ENCODE measurements at regions not wholly inside any gene's neighbourhood (a gene's known extent, or its start where the extent isn't known, plus 50 kb on each side); places are given as distances from the start of the nearest gene placed in this dataset.

DNA sequence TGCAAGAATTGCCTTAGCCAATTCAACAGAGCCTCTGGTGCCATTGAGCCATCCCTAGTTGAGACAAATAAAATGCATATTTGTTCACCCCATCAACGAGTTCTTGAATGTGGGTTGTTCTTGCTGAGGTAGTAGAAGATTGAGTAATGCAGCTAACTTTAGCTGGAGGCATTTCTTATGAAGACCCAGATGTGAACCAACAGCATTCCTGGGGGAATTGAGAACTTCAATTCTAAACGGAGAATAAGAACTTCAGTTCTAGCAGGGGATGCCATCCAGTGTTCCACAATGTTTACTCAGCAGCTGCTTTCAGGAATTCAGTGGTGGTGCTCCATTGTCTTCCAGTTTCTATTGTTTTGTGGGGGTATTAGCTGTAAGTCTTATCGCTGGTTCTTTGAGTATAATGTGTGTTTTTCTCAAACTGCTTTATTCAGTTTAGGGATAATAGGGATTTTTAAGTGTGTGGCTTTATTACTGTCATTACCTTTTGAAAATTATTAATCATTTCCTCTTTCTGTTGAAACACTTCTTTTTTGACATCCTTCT lies 1968.2 kb upstream of the NUDT12 start:
- H3K4me3 ChIP-seq (ENCODE audit: low read length), result no peak overlapping the region
- no peak for DNase-seq (ENCODE audit: low read depth)
- TF ChIP-seq CTCF (conservative IDR thresholded peaks at IDR 0.05; ENCODE audit: low read depth, low read length), result no peak

DNA sequence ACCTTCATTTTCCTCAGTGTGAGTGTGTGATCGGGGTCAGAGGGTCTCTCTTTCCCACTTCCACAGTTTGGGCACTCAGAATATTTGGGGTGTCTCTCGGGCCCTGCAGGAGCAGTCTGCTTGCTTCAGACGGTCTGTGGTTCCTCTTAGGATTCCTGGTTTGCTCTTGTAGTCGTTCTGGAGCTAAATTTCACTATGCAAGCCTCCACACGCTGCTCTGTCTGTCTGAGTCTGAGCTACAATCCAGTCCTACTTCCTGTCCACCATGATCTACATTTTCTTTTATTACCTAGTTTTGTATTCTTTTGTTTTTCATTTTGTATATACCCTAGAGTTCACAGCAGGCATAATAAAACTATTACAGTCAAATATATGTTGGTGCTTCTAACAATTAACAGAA lies 1967.3 kb upstream of the NUDT12 start:
- no peak for DNase-seq (ENCODE audit: low read depth)
- no peak for TF ChIP-seq CTCF (conservative IDR thresholded peaks at IDR 0.05; ENCODE audit: low read depth, low read length)
- no peak overlapping the region for H3K4me3 ChIP-seq (ENCODE audit: low read length)

DNA sequence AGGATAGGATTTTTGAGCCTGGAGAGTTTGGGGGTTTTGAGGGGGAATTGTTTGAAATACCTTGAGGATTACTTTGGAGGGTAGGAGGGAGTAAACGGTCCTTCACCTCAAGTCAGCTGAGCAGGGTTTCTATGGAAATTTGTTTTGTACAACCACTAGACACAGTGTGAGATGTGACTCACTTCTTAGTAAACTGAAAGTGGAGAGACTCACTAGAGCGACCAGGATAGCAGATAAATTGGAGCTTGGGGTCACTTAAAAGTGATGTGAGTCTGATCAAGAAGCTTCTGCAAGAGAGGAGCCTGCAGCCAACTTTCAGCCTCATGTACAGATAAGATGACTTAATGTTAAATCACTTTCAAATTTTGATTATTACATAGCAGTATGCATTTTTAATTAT lies 1945.9 kb upstream of the NUDT12 start:
- DNase-seq (ENCODE audit: low read depth), result peak; percentile 44

GRCh38 chr5:105506692-105507277 lies 1944.2 kb upstream of the NUDT12 start:
- DNase-seq (ENCODE audit: low read depth), result no peak
- no peak overlapping the region for H3K4me3 ChIP-seq (ENCODE audit: low read length)
- peak; percentile 63 for TF ChIP-seq CTCF (conservative IDR thresholded peaks at IDR 0.05; ENCODE audit: low read depth, low read length)

More for the DNA sequence above, 1945.9 kb upstream of the NUDT12 start:
- TF ChIP-seq CTCF (conservative IDR thresholded peaks at IDR 0.05; ENCODE audit: low read depth, low read length), result no peak
- H3K4me3 ChIP-seq (ENCODE audit: low read length), result no peak overlapping the region

GRCh38 chr5:105503950-105504349 lies 1941.4 kb upstream of the NUDT12 start:
- no peak for DNase-seq (ENCODE audit: low read depth)

DNA sequence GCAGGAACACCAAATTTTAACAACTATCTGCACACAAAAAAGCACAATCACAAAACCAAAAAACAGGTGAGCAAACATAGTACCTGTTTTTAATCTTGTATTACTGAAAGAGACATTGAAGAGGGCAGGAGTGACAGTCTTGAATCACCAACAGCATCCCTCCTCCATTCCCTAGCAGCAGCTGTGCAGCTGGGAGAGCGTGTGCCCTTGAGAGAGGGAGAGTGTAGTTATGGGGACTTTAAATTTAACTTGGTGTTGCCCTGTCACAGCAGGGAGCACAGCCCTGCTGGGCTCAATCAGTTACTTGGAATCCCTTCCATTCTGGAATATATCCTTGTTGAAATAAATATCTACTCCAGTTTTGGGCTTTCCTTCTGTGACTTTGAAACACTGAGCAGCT lies 1938.7 kb upstream of the NUDT12 start:
- DNase-seq (ENCODE audit: low read depth), result no peak
- TF ChIP-seq CTCF (conservative IDR thresholded peaks at IDR 0.05; ENCODE audit: low read depth, low read length), result no peak
- H3K4me3 ChIP-seq (ENCODE audit: low read length), result no peak overlapping the region

More at GRCh38 chr5:105503950-105504349, 1941.4 kb upstream of the NUDT12 start:
- TF ChIP-seq CTCF (conservative IDR thresholded peaks at IDR 0.05; ENCODE audit: low read depth, low read length), result no peak
- no peak overlapping the region for H3K4me3 ChIP-seq (ENCODE audit: low read length)

GRCh38 chr5:105475401-105475800 lies 1912.8 kb upstream of the NUDT12 start:
- H3K4me3 ChIP-seq (ENCODE audit: low read length), result no peak overlapping the region
- TF ChIP-seq CTCF (conservative IDR thresholded peaks at IDR 0.05; ENCODE audit: low read depth, low read length), result no peak
- DNase-seq (ENCODE audit: low read depth), result no peak
